GM13976 (cell line): ENCODE measurements at regions not wholly inside any gene's neighbourhood (a gene's known extent, or its start where the extent isn't known, plus 50 kb on each side); places are given as distances from the start of the nearest gene placed in this dataset.

Experiments used
- DNase-seq: peaks from one replicate; pipeline ENCODE4 v3.0.0; 2012; ENCODE audit warnings: low spot score
- CTCF ChIP-seq: IDR thresholded peaks from 2 replicates; pipeline ENCODE4 v1.5.1; 2012; ENCODE audit warnings: borderline replicate concordance, mild to moderate bottlenecking; ENCODE audit not compliant: insufficient read depth; ENCODE audit errors: extremely low read depth, missing control alignments, control extremely low read depth
- in situ Hi-C: fragments of 300-500 bp; cut with MboI; formaldehyde crosslinking; loops from one replicate; pipeline ENCODE4 v1.12.0; 2022; ENCODE audit warnings: low sequenced_read_pairs, mixed read lengths, inconsistent platforms; ENCODE audit not compliant: unreplicated experiment

- in situ Hi-C loops: no loop called here
- DNase-seq: no peak
- TF ChIP-seq CTCF: no peak
These were observed 291.2 kb upstream of the KCNJ16 start for GRCh38 chr17:69783865-69784264.

- in situ Hi-C loops: no loop called here
- TF ChIP-seq CTCF: no peak
- DNase-seq: no peak
These were observed 286.1 kb upstream of the KCNJ16 start for GRCh38 chr17:69788957-69789356.

- TF ChIP-seq CTCF: no peak
- in situ Hi-C loops: no loop called here
- no peak for DNase-seq
These were observed 278.9 kb upstream of the KCNJ16 start for GRCh38 chr17:69796078-69796477.

- TF ChIP-seq CTCF: no peak
- in situ Hi-C loops: no loop called here
- no peak for DNase-seq
These were observed 274.2 kb upstream of the KCNJ16 start for GRCh38 chr17:69800870-69801269.

GRCh38 chr17:69801368-69801767 is 273.7 kb upstream of the KCNJ16 start:
- in situ Hi-C loops: no loop called here
- DNase-seq: no peak
- no peak for TF ChIP-seq CTCF

GRCh38 chr17:69802045-69802740 is 272.8 kb upstream of the KCNJ16 start:
- TF ChIP-seq CTCF: no peak

More at GRCh38 chr17:69802045-69802740, 272.8 kb upstream of the KCNJ16 start:
- in situ Hi-C loops: no loop called here
- no peak for DNase-seq
